Esophagus squamous epithelium (tissue), 4 donors: ENCODE measurements at regions not wholly inside any gene's neighbourhood (a gene's known extent, or its start where the extent isn't known, plus 50 kb on each side); places are given as distances from the start of the nearest gene placed in this dataset.

Experiments used
- POLR2A ChIP-seq, 4 donors: fragments of 450-650 bp; IDR thresholded peaks; one replicate each; pipeline ENCODE4 v1.6.1; 2017; ENCODE audit warnings: antibody characterized with exemption in 4 of 4, mild to moderate bottlenecking in 4 of 4, moderate library complexity in 3 of 4
- TF ChIP-seq, protein P1 (sequence below), 6 experiments: fragments of 450-650 bp in 4 of 6; fragments of 200-600 bp in 2 of 6; sonication (generic) in 2 of 6; IDR thresholded peaks; one replicate each; pipeline ENCODE4 v1.5.1; 2016 to 2019; ENCODE audit warnings: antibody characterized with exemption in 6 of 6, mild to moderate bottlenecking in 4 of 6, moderate library complexity in 4 of 6

GRCh38 chr13:80214050-80214449, 126.9 kb downstream of the SPRY2 start:
- TF ChIP-seq, protein P1, sequence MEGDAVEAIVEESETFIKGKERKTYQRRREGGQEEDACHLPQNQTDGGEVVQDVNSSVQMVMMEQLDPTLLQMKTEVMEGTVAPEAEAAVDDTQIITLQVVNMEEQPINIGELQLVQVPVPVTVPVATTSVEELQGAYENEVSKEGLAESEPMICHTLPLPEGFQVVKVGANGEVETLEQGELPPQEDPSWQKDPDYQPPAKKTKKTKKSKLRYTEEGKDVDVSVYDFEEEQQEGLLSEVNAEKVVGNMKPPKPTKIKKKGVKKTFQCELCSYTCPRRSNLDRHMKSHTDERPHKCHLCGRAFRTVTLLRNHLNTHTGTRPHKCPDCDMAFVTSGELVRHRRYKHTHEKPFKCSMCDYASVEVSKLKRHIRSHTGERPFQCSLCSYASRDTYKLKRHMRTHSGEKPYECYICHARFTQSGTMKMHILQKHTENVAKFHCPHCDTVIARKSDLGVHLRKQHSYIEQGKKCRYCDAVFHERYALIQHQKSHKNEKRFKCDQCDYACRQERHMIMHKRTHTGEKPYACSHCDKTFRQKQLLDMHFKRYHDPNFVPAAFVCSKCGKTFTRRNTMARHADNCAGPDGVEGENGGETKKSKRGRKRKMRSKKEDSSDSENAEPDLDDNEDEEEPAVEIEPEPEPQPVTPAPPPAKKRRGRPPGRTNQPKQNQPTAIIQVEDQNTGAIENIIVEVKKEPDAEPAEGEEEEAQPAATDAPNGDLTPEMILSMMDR (IDR thresholded peaks at IDR 0.05) = no peak
- TF ChIP-seq POLR2A (IDR thresholded peaks at IDR 0.05) = no peak
